ENCODE measurements at regions not wholly inside any gene's neighbourhood (a gene's known extent, or its start where the extent isn't known, plus 50 kb on each side); places are given as distances from the start of the nearest gene placed in this dataset.

- TF ChIP-seq ZNF148 (tag by site-specific recombination; IDR thresholded peaks at IDR 0.05; ENCODE audit: borderline replicate concordance) (no peak), YY1 (tag by site-specific recombination; IDR thresholded peaks at IDR 0.05) (no peak), ZNF777 (tag by site-specific recombination; IDR thresholded peaks at IDR 0.05; ENCODE audit: borderline replicate concordance) (no peak), ZNF510 (tag by site-specific recombination; IDR thresholded peaks at IDR 0.05; ENCODE audit: insufficient replicate concordance) (no peak), ZSCAN23 (tag by site-specific recombination; IDR thresholded peaks at IDR 0.05) (no peak), ZNF391 (tag by site-specific recombination; IDR thresholded peaks at IDR 0.05; ENCODE audit: borderline replicate concordance, low read depth) (no peak), ZFP41 (tag by site-specific recombination; IDR thresholded peaks at IDR 0.05; ENCODE audit: borderline replicate concordance) (no peak), ZNF26 (tag by site-specific recombination; IDR thresholded peaks at IDR 0.05) (no peak), ZNF654 (tag by site-specific recombination; IDR thresholded peaks at IDR 0.05; ENCODE audit: low read depth) (no peak)
These were observed 544.1 kb downstream of the XPNPEP1 start (continued) for GRCh38 chr10:109379186-109379585.

DNA sequence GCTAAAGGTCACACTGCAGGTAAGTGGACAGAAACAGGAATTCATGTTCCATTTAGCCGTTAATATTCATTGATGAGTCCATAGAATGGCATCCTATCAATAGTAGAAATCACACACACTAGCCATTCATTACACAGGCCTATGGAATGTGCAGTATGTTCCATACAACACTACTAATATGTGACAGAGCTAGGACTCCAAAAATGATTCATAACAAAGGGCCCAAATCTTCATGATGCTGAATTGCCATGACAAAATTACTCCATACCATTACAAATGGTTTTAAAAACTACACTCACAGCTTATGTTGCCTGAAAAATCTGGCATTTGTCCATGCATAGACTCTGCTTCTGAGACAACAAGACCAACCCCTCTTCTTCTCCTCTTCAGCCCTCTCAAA lies 549.1 kb downstream of the XPNPEP1 start:
- TF ChIP-seq ZNF221 (tag by site-specific recombination; IDR thresholded peaks at IDR 0.05; ENCODE audit: borderline replicate concordance) = no peak
- no peak for TF ChIP-seq ZNF19 (tag by site-specific recombination; IDR thresholded peaks at IDR 0.05; ENCODE audit: low read depth)
- TF ChIP-seq ZBTB1 (tag by site-specific recombination; IDR thresholded peaks at IDR 0.05) = no peak
- TF ChIP-seq, protein P1, sequence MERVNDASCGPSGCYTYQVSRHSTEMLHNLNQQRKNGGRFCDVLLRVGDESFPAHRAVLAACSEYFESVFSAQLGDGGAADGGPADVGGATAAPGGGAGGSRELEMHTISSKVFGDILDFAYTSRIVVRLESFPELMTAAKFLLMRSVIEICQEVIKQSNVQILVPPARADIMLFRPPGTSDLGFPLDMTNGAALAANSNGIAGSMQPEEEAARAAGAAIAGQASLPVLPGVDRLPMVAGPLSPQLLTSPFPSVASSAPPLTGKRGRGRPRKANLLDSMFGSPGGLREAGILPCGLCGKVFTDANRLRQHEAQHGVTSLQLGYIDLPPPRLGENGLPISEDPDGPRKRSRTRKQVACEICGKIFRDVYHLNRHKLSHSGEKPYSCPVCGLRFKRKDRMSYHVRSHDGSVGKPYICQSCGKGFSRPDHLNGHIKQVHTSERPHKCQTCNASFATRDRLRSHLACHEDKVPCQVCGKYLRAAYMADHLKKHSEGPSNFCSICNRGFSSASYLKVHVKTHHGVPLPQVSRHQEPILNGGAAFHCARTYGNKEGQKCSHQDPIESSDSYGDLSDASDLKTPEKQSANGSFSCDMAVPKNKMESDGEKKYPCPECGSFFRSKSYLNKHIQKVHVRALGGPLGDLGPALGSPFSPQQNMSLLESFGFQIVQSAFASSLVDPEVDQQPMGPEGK (tag by site-specific recombination; IDR thresholded peaks at IDR 0.05) = no peak
- no peaks in the 10 kb centered on the region for H3K36me3 ChIP-seq (ENCODE audit: control insufficient read depth in 2 of 2, insufficient read depth in 1 of 2, low read length in 2 of 2)
- no peak overlapping the region for H3K27ac ChIP-seq (ENCODE audit: extremely low read depth, low read depth, low read length)
- H3K4me3 ChIP-seq (ENCODE audit: low read depth, low read length) = no peak overlapping the region
- H3K9me3 ChIP-seq (ENCODE audit: control insufficient read depth, insufficient read depth, low read depth, low read length) = no peaks in the 10 kb centered on the region
- CTCF ChIA-PET = interaction anchor here (0.7 kb wide), 1 partner anchor 16 kb away, joined by 3 read pairs; no protein-coding TSS in a partner anchor
- no peaks in the 10 kb centered on the region for H3K4me1 ChIP-seq (ENCODE audit: control insufficient read depth, insufficient read depth, low read length)
- POLR2A ChIA-PET = no interaction called here

DNA sequence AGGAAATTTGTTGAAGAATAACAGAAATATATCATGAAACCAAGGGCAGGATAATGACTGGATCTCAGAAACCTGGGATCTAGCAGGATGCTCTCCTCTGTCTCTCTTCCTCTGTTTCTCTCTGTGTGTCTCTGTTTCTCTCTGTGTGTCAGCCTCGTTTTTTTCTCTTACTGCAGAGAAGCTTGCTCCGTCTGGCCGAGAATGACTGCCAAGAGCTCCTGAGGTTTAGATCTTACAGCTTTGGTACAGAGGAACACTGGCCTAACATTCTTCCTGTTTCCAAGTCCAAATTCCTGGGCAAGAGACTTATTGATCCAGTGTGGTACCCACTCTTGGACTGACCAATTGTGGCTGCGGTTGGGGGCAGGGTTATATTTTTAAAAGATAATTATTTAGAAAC lies 564.0 kb downstream of the XPNPEP1 start:
- no peaks in the 10 kb centered on the region for H3K36me3 ChIP-seq (ENCODE audit: control insufficient read depth in 2 of 2, insufficient read depth in 1 of 2, low read length in 2 of 2)
- no peaks in the 10 kb centered on the region for H3K4me1 ChIP-seq (ENCODE audit: control insufficient read depth, insufficient read depth, low read length)
- TF ChIP-seq ZFHX2 (tag by site-specific recombination; conservative IDR thresholded peaks at IDR 0.05) (no peak), IKZF3 (tag by site-specific recombination; IDR thresholded peaks at IDR 0.05) (no peak), ZNF654 (tag by site-specific recombination; IDR thresholded peaks at IDR 0.05; ENCODE audit: low read depth) (no peak), ZNF248 (tag by site-specific recombination; IDR thresholded peaks at IDR 0.05) (no peak), ZSCAN16 (tag by site-specific recombination; IDR thresholded peaks at IDR 0.05) (no peak), ZNF548 (tag by site-specific recombination; IDR thresholded peaks at IDR 0.05) (no peak), ZFP3 (tag by site-specific recombination; IDR thresholded peaks at IDR 0.05; ENCODE audit: low read depth) (no peak), ZNF211 (tag by site-specific recombination; IDR thresholded peaks at IDR 0.05; ENCODE audit: low read depth) (no peak), ZNF202 (tag by site-specific recombination; IDR thresholded peaks at IDR 0.05; ENCODE audit: borderline replicate concordance) (no peak), ZNF776 (tag by site-specific recombination; IDR thresholded peaks at IDR 0.05; ENCODE audit: borderline replicate concordance) (no peak), ZNF157 (tag by site-specific recombination; IDR thresholded peaks at IDR 0.05) (no peak)
- TF ChIP-seq, protein P2, sequence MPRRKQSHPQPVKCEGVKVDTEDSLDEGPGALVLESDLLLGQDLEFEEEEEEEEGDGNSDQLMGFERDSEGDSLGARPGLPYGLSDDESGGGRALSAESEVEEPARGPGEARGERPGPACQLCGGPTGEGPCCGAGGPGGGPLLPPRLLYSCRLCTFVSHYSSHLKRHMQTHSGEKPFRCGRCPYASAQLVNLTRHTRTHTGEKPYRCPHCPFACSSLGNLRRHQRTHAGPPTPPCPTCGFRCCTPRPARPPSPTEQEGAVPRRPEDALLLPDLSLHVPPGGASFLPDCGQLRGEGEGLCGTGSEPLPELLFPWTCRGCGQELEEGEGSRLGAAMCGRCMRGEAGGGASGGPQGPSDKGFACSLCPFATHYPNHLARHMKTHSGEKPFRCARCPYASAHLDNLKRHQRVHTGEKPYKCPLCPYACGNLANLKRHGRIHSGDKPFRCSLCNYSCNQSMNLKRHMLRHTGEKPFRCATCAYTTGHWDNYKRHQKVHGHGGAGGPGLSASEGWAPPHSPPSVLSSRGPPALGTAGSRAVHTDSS (tag by site-specific recombination; IDR thresholded peaks at IDR 0.05) = no peak
- ChIA-PET CTCF (interaction anchor here (0.5 kb wide), 1 partner anchor 20 kb away, joined by 3 read pairs; no protein-coding TSS in a partner anchor), POLR2A (no interaction called here)
- H3K4me3 ChIP-seq (ENCODE audit: low read depth, low read length) = no peak overlapping the region
- no peak overlapping the region for H3K27ac ChIP-seq (ENCODE audit: extremely low read depth, low read depth, low read length)
- H3K9me3 ChIP-seq (ENCODE audit: control insufficient read depth, insufficient read depth, low read depth, low read length) = no peaks in the 10 kb centered on the region
